GM18508 (cell line): ENCODE measurements at regions not wholly inside any gene's neighbourhood (a gene's known extent, or its start where the extent isn't known, plus 50 kb on each side); places are given as distances from the start of the nearest gene placed in this dataset.
"Not testable (repeated sequence)": the region's sequence is repeated elsewhere in the genome, so short reads cannot be mapped to it uniquely, and the experiment has no call there.

Experiments used
- ATAC-seq: cut with Tn5 transposase; IDR thresholded peaks from one replicate; pipeline ENCODE4 v1.9.1; 2021; ENCODE audit warnings: moderate number of reproducible peaks; ENCODE audit not compliant: insufficient read depth, unreplicated experiment

DNA sequence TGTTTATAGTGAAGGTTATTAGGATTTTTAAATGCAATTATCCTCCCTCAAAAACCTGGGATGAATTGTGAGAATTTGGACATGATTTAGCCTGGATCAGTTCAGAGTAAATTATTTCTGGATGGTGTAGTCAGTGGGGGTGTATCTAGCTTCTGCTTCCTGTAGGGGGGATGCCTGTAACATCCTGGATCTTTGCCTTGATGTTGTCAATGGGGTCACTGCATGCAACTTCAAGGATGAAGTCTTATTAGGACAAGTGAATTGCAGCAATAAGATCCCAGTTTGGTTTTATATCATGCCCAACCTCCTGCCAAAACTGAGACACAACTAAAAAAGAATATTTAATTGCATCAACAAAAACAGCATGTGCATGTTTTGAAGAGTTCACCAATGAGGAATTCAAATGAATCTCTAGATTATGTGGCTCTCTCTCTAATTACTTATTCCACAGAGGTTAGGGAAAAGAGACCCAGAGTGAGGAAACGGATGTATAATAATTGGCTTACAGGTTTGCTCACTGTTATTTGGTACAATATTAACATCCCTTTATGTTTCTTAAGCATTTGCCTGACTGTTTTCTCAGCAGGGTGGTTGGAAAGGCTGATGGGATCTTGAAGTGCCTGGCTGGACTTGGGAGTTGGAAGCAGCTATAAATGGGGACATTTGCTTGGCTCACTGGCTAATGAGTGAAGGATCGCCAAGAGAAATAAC lies 159.8 kb downstream of the HS3ST3B1 start:
- ATAC-seq: no peak

- no peak for ATAC-seq
Observed at GRCh38 chr17:14459955-14460354, 159.1 kb downstream of the HS3ST3B1 start.

- ATAC-seq: no peak
Observed at GRCh38 chr17:14458724-14459123, 157.8 kb downstream of the HS3ST3B1 start.

DNA sequence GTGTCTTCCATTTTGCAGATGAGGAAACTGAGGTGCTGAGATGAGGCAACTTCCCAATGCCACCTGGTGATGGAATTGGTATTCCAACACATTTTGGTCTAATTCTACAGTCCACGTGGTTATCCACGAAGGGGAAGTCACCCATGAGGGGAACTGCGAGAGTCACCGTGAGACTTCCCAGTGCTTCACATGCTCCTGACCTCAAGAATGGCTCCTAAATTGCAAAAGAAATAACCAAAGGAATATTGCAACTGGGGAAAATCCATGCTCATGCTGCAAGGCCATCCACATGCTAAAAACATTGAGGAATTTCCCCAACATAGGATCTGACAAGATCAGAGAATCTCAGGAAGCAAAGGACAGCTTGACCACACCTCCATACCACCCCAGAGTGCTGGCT lies 153.9 kb downstream of the HS3ST3B1 start:
- no peak for ATAC-seq

DNA sequence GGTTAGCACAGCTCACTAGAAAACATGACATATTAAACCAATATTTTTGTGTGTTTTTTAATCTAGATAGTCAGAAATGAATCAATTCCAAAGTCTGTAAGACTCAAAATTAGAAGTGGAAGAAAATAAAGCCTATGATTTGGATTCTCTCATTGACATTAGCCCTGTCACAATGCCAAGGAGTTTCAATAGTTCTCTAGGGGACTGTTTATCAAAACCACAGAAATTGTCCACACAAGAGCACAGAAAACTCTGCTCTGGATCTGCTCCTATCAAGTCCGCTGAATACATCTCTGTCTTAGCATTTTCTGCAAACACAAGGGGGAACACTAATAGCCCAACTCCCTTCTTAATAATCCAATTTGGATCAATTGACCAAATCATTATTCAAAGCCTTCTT lies 152.0 kb downstream of the HS3ST3B1 start:
- no peak for ATAC-seq

GRCh38 chr17:14451729-14452191 lies 150.9 kb downstream of the HS3ST3B1 start:
- no peak for ATAC-seq

DNA sequence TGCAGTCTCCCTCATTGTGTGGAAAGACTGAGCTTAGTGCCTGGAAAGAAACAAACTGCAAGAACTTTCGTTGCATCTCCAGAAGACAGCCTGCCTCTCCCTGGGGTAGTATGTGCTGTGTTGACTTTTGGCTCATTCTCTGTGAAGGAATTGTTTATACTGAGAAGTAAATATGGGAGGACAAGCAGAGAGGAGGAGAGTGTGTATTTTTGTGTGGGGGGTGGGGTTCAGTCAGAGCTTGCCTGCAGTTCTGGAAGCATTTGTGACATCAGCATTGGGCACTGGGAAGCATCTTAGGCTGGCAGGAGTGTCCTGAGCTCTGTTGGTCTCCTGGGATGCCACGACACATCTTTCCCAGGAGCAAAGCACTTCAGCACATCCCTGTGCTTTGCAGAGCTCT lies 147.9 kb downstream of the HS3ST3B1 start:
- ATAC-seq: no peak

GRCh38 chr17:14446825-14447224 lies 145.9 kb downstream of the HS3ST3B1 start:
- no peak for ATAC-seq

DNA sequence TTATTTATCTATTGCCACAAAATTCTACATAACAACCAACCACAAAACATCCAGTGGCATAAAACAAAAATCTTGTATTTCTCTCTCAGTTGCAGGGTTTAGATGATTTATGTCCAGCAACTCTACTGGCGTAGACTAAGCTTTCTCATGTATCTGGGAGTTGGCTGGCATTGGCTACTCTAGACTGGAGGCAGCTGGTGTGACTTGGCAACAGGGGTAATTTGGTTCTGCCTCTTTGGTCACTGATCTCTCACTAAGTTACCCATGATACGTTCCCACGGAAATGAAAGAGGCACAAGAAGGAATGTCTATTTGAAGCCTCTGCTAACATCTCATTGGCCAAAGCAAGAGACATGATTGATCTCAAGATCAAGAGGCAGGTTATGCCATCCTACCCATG lies 144.0 kb downstream of the HS3ST3B1 start:
- ATAC-seq: no peak

- ATAC-seq: no peak
Observed at GRCh38 chr17:14442798-14443528, 142.1 kb downstream of the HS3ST3B1 start.

GRCh38 chr17:14437176-14437575 lies 136.3 kb downstream of the HS3ST3B1 start:
- ATAC-seq: no peak

- ATAC-seq: no peak
Observed at GRCh38 chr17:14436266-14436665, 135.4 kb downstream of the HS3ST3B1 start.

- ATAC-seq: peak; percentile 97
Observed at GRCh38 chr17:14434506-14434905, 133.6 kb downstream of the HS3ST3B1 start.

- no peak for ATAC-seq
Observed at GRCh38 chr17:14432079-14432478, 131.2 kb downstream of the HS3ST3B1 start.

DNA sequence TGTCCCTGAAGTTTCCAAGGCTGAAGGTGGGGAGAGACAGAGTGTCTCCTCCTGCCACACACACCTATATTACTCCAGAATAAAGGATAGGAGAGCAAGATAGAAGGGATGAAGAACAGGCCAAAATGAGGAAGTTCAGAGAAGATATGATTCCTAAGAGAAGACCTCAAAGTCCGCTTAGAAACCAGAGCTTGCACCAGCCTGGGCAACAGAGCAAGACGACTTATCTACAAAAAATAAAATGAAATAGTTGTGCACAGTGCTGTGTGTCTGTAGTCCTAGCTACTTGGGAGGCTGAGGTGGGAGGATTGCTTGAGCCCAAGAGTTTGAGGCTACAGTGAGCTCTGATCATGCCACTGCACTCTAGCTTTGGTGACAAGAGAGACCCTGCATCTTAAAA lies 128.2 kb downstream of the HS3ST3B1 start:
- ATAC-seq: no peak

DNA sequence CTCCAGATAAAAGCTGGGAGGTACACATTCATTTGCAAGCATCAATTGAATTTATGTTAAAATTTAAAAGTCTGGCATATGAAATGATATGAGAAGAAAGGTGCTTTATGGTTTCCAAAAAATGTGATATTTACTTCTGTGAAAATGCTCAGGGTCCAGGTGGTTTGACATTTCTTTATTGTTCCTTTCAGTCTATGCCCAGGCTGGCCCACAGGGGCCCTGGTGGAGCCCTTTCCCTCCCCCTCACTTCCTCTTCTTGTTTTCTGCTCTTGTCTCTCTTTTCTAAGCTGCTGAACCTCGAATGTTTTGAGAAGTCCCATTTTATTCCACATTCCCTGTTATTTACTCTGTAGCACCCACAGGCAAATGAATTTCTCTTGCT lies 127.8 kb downstream of the HS3ST3B1 start:
- ATAC-seq: no peak

- ATAC-seq: peak; percentile 79
Observed at GRCh38 chr17:14427900-14428647, 127.2 kb downstream of the HS3ST3B1 start.

DNA sequence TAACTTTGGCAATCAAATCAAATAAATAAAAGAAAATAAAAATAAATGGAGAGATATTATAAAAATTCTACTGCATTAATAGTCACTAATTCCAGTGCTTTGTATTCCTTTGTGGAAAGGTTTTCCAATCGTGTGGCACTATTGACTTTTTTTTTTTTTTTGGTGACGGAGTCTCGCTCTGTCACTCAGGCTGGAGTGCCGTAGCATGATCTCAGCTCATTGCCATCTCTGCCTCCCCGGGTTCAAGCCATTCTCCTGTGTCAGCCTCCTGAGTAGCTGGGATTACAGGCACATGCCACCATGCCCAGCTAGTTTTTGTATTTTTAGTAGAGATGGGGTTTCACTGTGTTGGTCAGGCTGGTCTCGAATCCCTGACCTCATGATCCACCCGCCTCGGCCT lies 122.3 kb downstream of the HS3ST3B1 start:
- ATAC-seq: not testable (repeated sequence)

DNA sequence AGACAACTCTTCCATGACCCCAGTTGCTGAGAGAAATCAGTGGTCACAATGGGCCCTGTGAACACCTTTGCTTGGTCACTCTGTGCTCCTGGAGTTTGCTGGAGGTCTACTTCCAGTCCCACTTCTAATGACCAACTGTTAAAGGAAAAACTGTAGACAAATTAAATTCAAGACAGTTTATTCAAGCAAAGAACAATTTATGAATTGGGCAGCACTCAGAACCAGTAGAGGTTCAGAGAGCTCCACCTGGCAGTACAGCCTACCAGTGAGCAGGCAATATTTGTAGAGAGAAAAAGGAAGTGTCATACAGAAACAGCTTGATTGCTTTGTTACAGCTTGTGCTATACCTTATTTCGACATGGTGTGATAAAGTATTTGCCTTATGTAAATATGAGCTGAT lies 116.5 kb downstream of the HS3ST3B1 start:
- ATAC-seq: no peak

DNA sequence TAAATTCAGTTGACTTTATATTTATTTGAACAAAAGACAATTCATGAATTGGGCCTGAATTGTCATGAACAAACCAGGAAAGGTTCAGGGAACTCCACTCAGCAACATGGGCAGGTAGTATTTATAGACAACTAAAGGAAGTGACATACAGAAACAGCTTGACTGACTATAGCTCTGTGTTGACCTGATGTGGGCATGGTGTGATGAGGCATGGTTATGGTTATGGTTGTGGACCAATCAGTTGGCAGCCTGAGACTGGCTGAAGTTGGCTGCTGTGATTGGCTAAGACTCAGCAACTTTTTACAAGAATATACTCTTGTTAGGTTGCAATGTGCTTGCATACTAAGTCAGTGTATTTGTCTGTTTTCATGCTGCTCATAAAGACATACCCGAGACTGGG lies 108.4 kb downstream of the HS3ST3B1 start:
- no peak for ATAC-seq

GRCh38 chr17:14407541-14407940 lies 106.7 kb downstream of the HS3ST3B1 start:
- ATAC-seq: no peak
